ENCODE measurements at regions not wholly inside any gene's neighbourhood (a gene's known extent, or its start where the extent isn't known, plus 50 kb on each side); places are given as distances from the start of the nearest gene placed in this dataset.
A peak's percentile ranks its signal among the peaks of the same experiment; 100 is the strongest.

DNA sequence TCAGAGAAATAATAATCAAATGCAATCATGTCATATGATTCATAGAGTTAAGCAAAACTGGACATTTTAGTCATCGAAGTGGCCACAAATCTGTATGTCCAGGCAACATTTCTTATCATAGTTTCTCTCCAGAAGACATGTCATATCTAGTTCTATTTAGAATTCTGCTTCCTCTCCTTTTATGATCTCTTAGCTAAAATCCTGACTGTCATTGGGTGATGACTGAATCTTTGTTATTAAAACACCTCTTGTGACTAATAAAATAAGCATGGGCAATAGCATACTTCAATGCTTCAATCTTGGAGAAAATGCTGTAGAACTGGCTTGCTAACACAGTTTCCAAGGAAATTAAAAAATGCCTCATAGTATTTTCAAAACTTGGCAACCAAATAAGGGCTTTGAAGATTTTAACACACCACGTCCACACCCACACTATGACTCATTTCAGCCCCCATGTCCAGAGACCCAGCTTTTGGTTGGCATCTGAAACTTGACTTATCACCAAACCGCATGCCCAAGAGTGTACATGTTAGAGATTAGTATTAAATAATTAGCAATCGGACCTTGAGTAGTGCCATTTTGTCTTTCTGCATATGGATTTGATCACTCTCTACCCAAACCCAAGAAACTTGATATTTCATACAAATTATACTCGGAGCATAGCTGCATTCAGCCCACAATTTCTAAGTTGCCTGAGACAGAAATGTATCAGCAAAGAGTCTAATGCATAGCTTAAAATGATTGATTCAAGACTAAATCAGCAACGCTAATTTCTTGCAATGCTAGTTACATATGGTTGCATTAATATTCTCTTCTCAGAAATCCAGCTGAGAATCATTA is 106.5 kb upstream of the ETAA1 start:
- no peaks in the 10 kb centered on the region for H3K36me3 ChIP-seq (ENCODE audit: low read depth)
- TF ChIP-seq EZH2 (IDR thresholded peaks at IDR 0.05; ENCODE audit: low read depth), result no peak
- no peak for TF ChIP-seq CTCF (conservative IDR thresholded peaks at IDR 0.05)
- H3K27ac ChIP-seq, result peak overlapping the region; percentile 98
- no peak overlapping the region; the same call in 1 of the 2 replicates for H2AFZ ChIP-seq
- peak overlapping the region; percentile 25; the same call in 1 of the 2 replicates for H3K4me3 ChIP-seq
- no peaks in the 10 kb centered on the region for H3K27me3 ChIP-seq (ENCODE audit: insufficient read depth, low read depth)
- H3K4me1 ChIP-seq (replicated peaks; ENCODE audit: insufficient read depth), result peaks cover 39% of the 10 kb centered on the region
- ChIA-PET POLR2A (ENCODE audit: unreplicated experiment) (interaction anchor here (0.5 to 0.7 kb wide), 5 partner anchors 14 to 1629 kb away, joined by 3 to 7 read pairs (median 4); no protein-coding TSS in a partner anchor), CTCF (no interaction called here)
- H4K20me1 ChIP-seq (ENCODE audit: insufficient read depth), result no peaks in the 10 kb centered on the region
- H3K4me2 ChIP-seq, result peak overlapping the region; percentile 66
- BruUV-seq (replicated peaks), result TSS peak; percentile 97
- no peaks in the 10 kb centered on the region for H3K79me2 ChIP-seq (ENCODE audit: low read depth)
- intact Hi-C loops (cut with micrococcal nuclease; ENCODE audit: unreplicated experiment), result loop anchor here (1.0 to 5.0 kb wide), 6 partner anchors 31 to 1838 kb away; partner anchors contain the start of gene ETAA1
- peaks cover 8% of the 10 kb centered on the region for H3K9me3 ChIP-seq (ENCODE audit: insufficient read depth, low read depth)
- H3F3A ChIP-seq (ENCODE audit: insufficient read depth, low read depth), result peaks cover 33% of the 10 kb centered on the region
- DNase-seq, result peak; percentile 74 to 99
- no peaks in the 10 kb centered on the region for H3K9me2 ChIP-seq (ENCODE audit: insufficient read depth)

DNA sequence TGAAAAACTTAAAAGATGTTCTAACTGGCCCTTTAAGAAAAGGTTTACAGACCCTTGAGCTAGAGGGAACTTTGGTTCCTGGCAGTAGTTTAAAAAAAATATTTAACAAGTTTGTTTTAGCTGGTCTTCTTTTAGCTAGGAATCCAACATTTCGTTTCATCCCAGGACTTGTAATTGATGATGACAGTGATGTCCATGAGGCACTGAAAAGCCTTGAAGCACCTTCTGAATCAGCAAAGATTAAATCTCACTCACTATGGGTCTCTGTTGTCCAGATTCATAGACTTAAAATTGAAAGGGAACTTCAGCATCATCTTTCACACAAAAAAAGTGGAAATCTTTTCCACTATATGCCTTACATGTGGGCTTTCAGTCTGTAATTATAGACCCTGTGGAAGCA is 102.9 kb upstream of the ETAA1 start:
- Histone ChIP-seq H3K27ac (no peak overlapping the region), H3K4me1 (replicated peaks; ENCODE audit: insufficient read depth) (peaks cover 25% of the 10 kb centered on the region), H3K79me2 (ENCODE audit: low read depth) (no peaks in the 10 kb centered on the region), H2AFZ (no peak overlapping the region), H3K9me3 (ENCODE audit: insufficient read depth, low read depth) (peaks cover 2% of the 10 kb centered on the region; the same call in 1 of the 2 replicates), H3K9me2 (ENCODE audit: insufficient read depth) (no peaks in the 10 kb centered on the region), H3K27me3 (ENCODE audit: insufficient read depth, low read depth) (no peaks in the 10 kb centered on the region), H3K4me3 (no peak overlapping the region), H3K4me2 (no peak overlapping the region), H3K36me3 (ENCODE audit: low read depth) (no peaks in the 10 kb centered on the region), H3F3A (ENCODE audit: insufficient read depth, low read depth) (peaks cover 23% of the 10 kb centered on the region), H4K20me1 (ENCODE audit: insufficient read depth) (no peaks in the 10 kb centered on the region)
- ChIA-PET CTCF (no interaction called here), POLR2A (ENCODE audit: unreplicated experiment) (no interaction called here)
- intact Hi-C loops (cut with micrococcal nuclease; ENCODE audit: unreplicated experiment), result loop anchor here (5.0 kb wide), 2 partner anchors 143 to 1717 kb away; no protein-coding TSS in a partner anchor
- no peak for DNase-seq
- no TSS peak for BruUV-seq (replicated peaks)
- TF ChIP-seq EZH2 (IDR thresholded peaks at IDR 0.05; ENCODE audit: low read depth) (no peak), CTCF (conservative IDR thresholded peaks at IDR 0.05) (no peak)

DNA sequence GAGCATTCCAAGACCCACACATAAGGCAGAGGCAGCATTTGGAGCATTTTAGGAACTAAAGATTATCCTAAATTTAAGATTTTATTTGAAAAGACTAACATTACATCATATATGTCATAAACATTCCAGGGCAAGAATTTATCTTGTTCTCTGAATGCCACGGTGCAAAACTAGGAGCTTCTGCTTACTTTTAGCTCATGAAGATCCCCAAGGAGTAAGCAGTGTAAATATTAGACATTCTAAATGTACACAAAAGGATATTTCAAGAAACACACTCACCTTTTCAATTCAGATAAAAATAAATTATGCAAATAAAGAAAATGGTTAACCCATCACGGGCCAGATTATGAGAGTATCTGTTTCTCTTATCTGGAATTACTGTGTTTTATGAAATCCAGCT is 101.7 kb upstream of the ETAA1 start:
- POLR2A ChIA-PET (ENCODE audit: unreplicated experiment), result no interaction called here
- CTCF ChIA-PET, result no interaction called here
- H3K36me3 ChIP-seq (ENCODE audit: low read depth), result no peaks in the 10 kb centered on the region
- TF ChIP-seq EZH2 (IDR thresholded peaks at IDR 0.05; ENCODE audit: low read depth) (no peak), CTCF (conservative IDR thresholded peaks at IDR 0.05) (no peak)
- H3K4me3 ChIP-seq, result no peak overlapping the region
- DNase-seq, result no peak
- peaks cover 11% of the 10 kb centered on the region for H3F3A ChIP-seq (ENCODE audit: insufficient read depth, low read depth)
- no peak overlapping the region for H2AFZ ChIP-seq
- H3K79me2 ChIP-seq (ENCODE audit: low read depth), result no peaks in the 10 kb centered on the region
- BruUV-seq (replicated peaks), result no TSS peak
- no peaks in the 10 kb centered on the region for H4K20me1 ChIP-seq (ENCODE audit: insufficient read depth)
- H3K4me1 ChIP-seq (replicated peaks; ENCODE audit: insufficient read depth), result peaks cover 13% of the 10 kb centered on the region
- intact Hi-C loops (cut with micrococcal nuclease; ENCODE audit: unreplicated experiment), result no loop called here
- H3K27me3 ChIP-seq (ENCODE audit: insufficient read depth, low read depth), result no peaks in the 10 kb centered on the region
- H3K4me2 ChIP-seq, result no peak overlapping the region
- H3K9me3 ChIP-seq (ENCODE audit: insufficient read depth, low read depth), result no peaks in the 10 kb centered on the region
- H3K27ac ChIP-seq, result no peak overlapping the region
- no peaks in the 10 kb centered on the region for H3K9me2 ChIP-seq (ENCODE audit: insufficient read depth)
